ENCODE measurements at regions not wholly inside any gene's neighbourhood (a gene's known extent, or its start where the extent isn't known, plus 50 kb on each side); places are given as distances from the start of the nearest gene placed in this dataset.

DNA sequence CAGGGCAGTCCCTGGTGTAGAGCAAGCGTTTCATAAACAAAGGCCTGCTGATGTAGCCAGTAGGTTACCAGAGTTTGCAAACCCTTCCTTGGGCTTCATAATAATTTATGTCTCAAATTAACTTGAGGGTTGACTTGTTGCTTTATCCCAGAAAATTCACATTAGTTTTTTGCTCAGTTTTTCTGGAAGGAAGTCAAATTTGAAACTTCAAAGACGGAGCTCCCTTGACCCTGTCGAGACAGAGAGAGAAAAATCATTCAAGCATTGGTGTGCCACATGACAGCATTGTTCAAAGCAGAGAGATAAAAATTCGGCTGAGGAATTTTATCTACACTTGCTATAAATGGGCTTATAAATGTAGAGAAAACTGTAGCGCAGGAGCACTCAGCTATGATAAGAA is 627.7 kb downstream of the TNS3 start:
- DNase-seq (ENCODE audit: extremely low spot score, insufficient read length, low read depth) (no peak), FAIRE-seq (no peak)

DNA sequence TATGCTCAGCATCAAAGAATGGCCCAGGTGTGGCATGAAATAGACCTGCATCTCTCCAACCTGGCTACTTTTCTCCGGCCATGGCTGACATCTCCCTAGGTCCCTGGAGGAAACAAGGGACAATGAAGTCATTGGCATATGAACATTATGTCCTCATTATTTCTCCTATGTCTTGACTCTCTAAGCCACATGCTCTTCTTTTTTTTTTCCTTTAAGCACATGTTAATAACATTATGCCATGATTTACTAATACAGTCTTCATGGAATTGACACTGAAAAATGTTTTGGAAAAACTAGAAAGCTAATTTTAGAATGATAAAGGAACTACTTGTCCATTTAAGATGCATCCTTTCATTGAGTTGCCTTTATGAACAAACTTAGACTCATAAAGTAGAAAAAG is 628.9 kb downstream of the TNS3 start:
- DNase-seq (ENCODE audit: extremely low spot score, insufficient read length, low read depth), result no peak
- no peak for FAIRE-seq

DNA sequence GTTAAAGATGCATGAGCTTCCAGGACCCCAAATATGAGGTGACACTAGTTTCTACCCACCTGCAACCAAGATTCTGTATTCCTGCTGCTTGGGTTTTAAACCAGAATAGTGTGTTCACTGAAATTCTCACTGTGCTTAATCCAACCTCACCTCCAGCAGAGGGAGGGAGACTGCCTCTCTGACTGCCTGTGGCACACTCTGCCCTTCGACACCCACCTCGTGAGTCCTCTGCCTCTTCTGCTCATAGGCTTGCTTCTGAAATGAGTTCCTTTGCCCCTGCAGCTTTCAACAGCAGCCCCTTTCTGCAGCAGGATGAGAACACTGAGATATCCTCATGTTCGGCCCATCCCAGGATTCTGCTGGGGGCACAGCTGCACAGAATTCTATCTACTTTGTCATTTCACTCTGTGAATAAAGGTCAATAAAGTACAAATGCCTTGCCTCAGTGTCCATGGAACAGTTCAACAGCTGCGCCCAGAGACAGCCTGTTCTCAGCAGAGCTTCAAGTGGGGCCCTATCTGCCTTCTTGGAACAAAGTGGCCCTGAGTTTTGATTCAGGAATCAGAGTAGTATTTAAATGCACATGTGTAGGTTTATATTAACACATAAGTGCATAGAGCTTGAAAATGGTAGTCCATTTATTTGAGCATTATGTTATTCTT is 632.5 kb downstream of the TNS3 start:
- DNase-seq (ENCODE audit: extremely low spot score, insufficient read length, low read depth) (no peak), FAIRE-seq (no peak)

- no peak for FAIRE-seq
- DNase-seq (ENCODE audit: extremely low spot score, insufficient read length, low read depth), result no peak
Measured at GRCh38 chr7:46948716-46949115, 633.2 kb downstream of the TNS3 start.

- DNase-seq (ENCODE audit: extremely low spot score, insufficient read length, low read depth), result no peak
- FAIRE-seq, result no peak
Measured at GRCh38 chr7:46945328-46945727, 636.6 kb downstream of the TNS3 start.

DNA sequence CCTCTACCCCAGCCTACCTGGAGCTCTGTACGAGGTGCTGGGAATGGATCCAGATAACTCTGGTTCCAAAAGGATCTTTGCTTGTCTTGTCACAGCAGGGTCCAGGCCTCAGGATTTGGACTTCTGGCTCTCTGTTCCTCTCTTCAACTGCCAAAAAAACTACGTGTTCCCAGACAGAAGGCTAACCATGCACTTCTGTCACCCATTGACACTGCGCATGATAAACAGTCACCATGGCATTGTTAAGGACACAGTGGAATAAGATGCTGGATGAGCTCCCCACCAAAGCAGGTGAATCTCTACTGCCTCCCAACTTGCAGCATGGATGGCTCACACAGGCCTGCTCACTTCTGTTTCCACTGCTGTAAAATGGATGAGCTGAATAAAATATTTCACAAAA is 637.9 kb downstream of the TNS3 start:
- no peak for FAIRE-seq
- DNase-seq (ENCODE audit: extremely low spot score, insufficient read length, low read depth), result no peak

DNA sequence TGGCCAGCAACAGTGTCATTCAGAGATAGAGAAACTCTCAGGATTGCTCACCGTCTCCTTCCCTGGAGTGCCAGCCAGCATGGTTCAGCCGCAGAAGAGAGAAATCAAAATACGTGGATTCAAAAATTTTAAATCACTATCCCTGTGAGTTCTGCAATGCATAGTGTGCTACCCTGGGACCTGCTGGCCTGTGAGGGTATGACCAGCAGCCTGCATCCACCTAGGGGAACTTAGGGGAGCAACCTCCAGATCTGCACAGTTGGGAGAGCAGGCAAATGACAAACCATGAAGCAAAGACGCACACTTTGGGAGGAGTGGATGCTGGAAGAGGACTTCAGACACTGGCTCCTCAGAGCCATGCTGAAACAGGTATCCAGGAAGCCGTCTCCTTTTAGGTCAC is 639.3 kb downstream of the TNS3 start:
- FAIRE-seq (no peak), DNase-seq (ENCODE audit: extremely low spot score, insufficient read length, low read depth) (no peak)

DNA sequence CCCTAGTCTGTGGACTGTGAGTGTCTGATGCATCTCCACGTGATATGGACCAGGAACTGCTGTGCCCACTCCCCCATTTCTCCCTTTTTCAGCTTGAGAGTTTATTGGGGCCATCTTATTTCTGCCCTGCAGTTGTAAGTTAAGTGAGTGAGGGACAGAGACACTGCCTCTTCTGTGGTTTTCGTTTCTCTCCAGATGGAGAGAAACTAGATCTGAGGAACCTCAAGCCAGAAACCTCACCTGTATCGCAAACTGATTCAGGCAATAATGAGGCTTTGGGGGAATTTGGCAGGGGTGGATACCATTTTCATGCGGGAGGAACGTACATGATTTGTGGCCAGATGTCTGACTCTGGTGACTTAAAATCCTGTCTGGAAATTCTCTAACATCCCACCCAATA is 641.7 kb downstream of the TNS3 start:
- FAIRE-seq, result no peak

DNA sequence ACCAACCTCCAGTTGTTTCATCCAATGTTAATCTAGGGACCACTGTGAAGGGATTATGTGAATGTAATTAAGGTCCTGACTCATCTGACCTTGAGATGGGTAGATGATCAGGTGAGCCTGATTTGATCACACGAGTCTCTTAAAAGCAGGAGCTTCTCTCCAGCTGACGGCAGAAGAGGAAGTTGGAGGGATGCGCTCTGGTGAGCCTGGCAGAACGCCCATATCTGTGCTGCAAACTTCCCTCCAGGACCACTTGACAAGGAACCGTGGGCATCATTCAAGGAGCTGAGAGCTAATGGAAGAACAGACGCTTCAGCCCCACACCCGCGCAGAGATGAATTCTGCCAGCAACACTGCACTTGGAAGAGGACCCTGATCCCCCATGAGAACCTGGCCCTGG is 642.4 kb downstream of the TNS3 start:
- no peak for DNase-seq (ENCODE audit: extremely low spot score, insufficient read length, low read depth)
- no peak for FAIRE-seq

More for the DNA sequence above, 641.7 kb downstream of the TNS3 start:
- no peak for DNase-seq (ENCODE audit: extremely low spot score, insufficient read length, low read depth)

DNA sequence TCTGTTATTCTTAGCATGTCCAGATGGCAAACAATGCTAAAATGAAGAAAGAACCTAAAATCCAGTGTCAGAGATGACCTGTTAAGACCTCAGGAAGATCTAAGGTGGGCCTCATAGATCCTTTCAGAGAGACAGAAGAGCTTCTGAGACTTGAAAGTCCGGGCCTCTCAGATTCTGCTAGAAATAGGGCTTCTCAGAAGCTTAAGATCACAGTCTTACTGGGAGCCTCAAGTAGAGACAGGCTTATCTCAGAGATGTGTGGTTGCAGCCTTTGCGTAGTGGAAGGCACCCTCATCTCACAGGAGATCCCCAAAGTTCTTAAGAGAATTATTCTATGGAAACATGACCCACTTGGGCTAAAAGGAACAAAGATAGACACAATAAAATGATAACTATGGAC is 642.8 kb downstream of the TNS3 start:
- DNase-seq (ENCODE audit: extremely low spot score, insufficient read length, low read depth) (no peak), FAIRE-seq (no peak)

DNA sequence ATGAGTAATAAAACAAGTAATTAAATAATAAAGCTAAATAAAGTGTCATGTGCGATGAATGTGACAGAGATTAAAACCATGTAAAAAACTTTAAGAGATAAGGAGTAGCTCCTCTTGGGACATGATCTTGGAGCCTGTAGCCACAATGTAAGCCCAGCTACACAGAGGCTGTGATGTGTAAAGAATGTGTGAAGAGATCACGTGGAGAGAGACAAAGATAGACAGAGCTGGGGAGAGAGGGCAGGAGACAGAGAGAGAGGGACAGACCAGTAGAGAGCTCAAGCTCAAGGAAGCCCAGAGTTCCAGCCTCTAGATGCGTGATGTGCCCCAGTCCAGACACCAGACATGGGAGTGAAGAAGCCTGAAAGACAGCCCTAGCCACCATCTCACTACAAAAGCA is 644.1 kb downstream of the TNS3 start:
- FAIRE-seq (no peak), DNase-seq (ENCODE audit: extremely low spot score, insufficient read length, low read depth) (no peak)

GRCh38 chr7:46934198-46934825 is 647.6 kb downstream of the TNS3 start:
- FAIRE-seq (no peak), DNase-seq (ENCODE audit: extremely low spot score, insufficient read length, low read depth) (no peak)

GRCh38 chr7:46933596-46933995 is 648.3 kb downstream of the TNS3 start:
- no peak for FAIRE-seq
- no peak for DNase-seq (ENCODE audit: extremely low spot score, insufficient read length, low read depth)

DNA sequence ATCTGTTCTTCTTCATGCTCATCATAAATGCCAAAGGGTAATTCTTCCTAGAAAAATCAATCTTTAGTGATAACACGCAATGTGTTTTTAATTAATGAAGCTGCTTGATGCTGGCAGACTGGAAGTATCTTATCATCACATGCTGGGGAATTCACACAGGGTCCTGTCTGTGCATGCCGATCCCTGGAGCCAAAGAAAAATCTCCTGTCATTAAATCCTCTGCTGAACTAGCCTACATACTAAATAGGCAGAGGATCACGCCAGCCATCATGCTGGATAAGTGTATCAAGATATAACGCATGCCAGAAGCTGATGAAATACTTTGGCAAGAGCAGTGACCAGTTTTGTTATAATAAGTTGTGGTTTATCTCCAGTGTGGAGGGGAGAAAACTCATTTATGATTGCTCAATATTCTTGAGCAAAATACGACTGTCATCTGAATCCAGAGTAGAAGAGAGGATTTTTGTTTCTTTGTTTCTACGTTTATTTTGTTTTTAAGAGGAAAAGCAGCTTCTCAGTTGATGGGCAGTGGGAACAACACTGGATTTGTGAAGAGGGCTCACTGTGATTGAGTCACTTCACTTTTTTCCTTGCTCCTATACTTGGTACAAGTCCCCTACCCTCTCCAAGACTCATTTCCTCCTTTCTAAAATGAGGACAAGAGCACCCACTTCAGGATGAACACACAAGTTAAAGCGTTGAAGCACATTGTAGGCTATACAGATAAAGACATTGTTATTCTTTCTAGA is 649.1 kb downstream of the TNS3 start:
- FAIRE-seq, result no peak
- DNase-seq (ENCODE audit: extremely low spot score, insufficient read length, low read depth), result no peak

DNA sequence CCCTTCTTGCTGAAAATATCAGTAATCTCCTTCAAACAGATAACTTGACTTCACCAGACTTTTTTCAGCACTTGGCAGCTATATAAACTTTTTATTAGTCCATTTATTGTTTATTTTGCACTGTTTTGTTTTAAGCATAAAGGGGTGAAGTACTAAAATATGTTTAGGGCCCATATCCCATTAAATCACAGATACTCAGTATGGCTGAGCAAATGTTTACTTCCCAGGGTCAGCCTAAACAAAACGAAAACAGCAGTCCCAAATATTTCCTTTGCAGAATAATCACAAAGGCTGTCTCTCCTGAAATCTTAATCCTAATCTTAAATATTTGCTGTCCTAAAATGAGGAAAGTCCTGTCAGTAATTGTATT is 649.6 kb downstream of the TNS3 start:
- no peak for DNase-seq (ENCODE audit: extremely low spot score, insufficient read length, low read depth)
- FAIRE-seq, result no peak

DNA sequence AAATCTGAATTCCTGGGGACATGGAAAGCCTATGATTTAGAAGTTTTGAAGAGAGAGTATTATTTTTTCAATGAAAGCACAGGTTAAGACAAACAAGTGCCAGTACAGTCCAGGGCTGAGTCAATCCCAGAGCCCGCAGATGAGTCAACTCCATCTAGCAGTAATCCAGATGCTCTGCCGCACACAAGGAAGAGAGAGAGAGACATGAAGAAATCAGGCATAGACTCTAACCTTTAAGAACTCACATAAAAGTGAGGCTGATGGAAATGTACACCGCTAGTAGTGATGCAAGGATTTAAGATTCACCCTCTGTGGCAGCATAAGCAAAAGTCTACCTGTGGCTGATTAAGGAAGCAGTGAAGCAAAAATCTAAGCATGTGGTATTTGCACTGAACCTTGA is 651.5 kb downstream of the TNS3 start:
- no peak for DNase-seq (ENCODE audit: extremely low spot score, insufficient read length, low read depth)
- FAIRE-seq, result no peak

DNA sequence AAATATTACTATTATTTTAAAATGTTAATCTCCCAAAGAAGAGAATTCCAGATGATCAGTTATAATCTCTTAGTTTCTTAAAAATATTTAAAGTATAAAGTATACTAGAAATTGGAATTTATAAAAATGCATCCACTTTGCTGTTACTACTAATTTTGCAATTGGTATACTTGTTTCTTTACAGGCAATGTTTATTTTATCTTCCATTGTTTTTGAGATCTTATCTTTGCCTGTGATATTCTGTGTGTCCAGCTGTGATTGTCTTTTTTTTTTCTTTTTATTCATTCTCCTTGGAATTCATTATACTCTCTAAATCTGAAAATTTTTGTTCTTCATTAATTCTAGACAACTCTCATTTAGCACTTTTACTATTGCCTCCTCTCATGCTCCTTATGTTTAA is 652.6 kb downstream of the TNS3 start:
- DNase-seq (ENCODE audit: extremely low spot score, insufficient read length, low read depth), result no peak
- FAIRE-seq, result no peak

GRCh38 chr7:46928719-46929118 is 653.2 kb downstream of the TNS3 start:
- DNase-seq (ENCODE audit: extremely low spot score, insufficient read length, low read depth) (no peak), FAIRE-seq (no peak)

GRCh38 chr7:46927131-46927810 is 654.6 kb downstream of the TNS3 start:
- no peak for FAIRE-seq
- DNase-seq (ENCODE audit: extremely low spot score, insufficient read length, low read depth), result no peak

DNA sequence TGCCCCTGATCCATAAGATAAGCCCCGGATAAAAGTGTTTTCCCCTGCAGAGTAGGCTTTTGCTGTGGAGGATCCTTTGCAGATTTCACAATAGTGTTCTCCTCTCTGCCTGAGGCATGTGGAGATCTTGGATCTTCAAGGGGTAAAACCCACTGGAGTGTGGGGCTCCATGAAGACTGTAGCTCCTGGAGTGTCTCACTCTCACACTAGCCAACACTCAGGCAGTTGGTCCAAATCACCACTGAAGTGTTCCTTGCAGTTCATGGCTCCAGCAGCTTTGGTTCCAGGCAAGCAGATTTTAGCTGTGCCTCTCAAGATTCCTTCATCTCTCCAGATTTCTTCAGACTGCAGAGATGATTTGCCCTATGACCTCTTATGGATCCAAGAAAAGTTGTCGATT is 665.3 kb downstream of the TNS3 start:
- DNase-seq (ENCODE audit: extremely low spot score, insufficient read length, low read depth) (no peak), FAIRE-seq (no peak)

- FAIRE-seq, result no peak
- DNase-seq (ENCODE audit: extremely low spot score, insufficient read length, low read depth), result no peak
Measured at GRCh38 chr7:46912692-46913091, 669.2 kb downstream of the TNS3 start.

Measured in GM18507 (cell line).